GM12875 (cell line): ENCODE measurements at regions not wholly inside any gene's neighbourhood (a gene's known extent, or its start where the extent isn't known, plus 50 kb on each side); places are given as distances from the start of the nearest gene placed in this dataset.

Experiments used
- H3K4me3 ChIP-seq: one replicate; pipeline ENCODE4 v1.5.1; 2011; ENCODE audit warnings: low read depth, low read length, control low read depth
- TF ChIP-seq, protein P1 (sequence below): IDR thresholded peaks from 2 replicates; pipeline ENCODE4 v1.5.1; 2011; ENCODE audit warnings: low read depth, mild to moderate bottlenecking, control low read depth, inconsistent platforms, low read length, moderate library complexity, borderline replicate concordance; ENCODE audit not compliant: insufficient read depth

DNA sequence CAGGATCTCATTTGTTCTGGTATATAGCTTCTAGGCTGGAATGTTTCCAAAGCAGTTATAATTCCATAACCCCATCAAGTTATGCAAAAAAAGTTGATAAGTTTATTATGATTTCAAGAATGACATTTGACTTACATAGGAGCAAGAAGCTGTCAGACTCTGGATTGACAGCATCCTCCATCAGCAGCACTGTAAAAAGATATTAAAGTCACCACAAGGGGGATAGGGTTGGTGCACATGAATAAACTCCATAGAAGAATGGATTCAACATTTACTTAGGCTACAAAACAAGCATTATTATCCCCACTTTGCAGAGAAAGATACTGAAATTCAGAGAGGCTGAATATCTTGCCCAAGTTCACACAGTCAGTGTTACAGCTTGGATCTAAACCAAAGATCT, 208.9 kb upstream of the SLC30A5 start:
- no peak overlapping the region for H3K4me3 ChIP-seq
- TF ChIP-seq, protein P1, sequence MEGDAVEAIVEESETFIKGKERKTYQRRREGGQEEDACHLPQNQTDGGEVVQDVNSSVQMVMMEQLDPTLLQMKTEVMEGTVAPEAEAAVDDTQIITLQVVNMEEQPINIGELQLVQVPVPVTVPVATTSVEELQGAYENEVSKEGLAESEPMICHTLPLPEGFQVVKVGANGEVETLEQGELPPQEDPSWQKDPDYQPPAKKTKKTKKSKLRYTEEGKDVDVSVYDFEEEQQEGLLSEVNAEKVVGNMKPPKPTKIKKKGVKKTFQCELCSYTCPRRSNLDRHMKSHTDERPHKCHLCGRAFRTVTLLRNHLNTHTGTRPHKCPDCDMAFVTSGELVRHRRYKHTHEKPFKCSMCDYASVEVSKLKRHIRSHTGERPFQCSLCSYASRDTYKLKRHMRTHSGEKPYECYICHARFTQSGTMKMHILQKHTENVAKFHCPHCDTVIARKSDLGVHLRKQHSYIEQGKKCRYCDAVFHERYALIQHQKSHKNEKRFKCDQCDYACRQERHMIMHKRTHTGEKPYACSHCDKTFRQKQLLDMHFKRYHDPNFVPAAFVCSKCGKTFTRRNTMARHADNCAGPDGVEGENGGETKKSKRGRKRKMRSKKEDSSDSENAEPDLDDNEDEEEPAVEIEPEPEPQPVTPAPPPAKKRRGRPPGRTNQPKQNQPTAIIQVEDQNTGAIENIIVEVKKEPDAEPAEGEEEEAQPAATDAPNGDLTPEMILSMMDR: peak; percentile 27; the same call in 1 of the 2 replicates

DNA sequence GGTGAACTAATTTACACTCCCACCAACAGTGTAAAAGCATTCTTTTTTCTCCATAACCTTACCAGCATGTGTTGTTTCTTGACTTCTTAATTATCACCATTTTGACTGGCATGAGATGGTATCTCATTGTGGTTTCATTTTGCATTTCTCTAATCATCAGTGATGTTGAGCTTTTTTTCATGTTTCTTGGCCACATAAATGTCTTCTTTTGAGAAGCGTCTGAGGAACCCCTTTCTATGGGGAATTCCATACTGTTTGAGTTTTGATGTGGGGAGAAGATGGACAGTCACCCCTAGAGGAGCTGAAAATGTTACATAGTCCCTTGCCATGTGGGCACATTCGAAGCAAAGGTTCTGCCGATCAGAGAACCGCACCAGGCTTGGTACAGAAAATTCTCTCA, 207.0 kb upstream of the SLC30A5 start:
- TF ChIP-seq, protein P1: no peak
- no peak overlapping the region for H3K4me3 ChIP-seq

DNA sequence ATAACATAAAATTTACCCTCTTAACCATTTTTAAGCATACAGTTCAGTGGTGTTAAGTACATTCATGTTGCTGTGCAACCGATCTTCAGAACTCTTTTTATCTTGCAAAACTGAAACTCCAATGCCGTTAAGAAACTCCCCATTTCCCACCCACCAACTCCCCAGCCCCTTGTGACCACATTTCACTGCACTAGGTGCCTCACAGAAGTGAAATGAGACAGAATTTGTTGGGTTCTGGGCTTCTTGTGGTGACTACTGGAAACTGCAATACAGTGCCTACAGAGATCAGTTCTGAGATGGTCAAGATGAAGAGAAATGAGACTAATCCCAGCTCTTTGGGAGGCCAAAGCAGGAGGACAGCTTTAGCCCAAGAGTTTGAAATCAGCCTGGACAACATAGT, 202.1 kb upstream of the SLC30A5 start:
- no peak overlapping the region for H3K4me3 ChIP-seq

DNA sequence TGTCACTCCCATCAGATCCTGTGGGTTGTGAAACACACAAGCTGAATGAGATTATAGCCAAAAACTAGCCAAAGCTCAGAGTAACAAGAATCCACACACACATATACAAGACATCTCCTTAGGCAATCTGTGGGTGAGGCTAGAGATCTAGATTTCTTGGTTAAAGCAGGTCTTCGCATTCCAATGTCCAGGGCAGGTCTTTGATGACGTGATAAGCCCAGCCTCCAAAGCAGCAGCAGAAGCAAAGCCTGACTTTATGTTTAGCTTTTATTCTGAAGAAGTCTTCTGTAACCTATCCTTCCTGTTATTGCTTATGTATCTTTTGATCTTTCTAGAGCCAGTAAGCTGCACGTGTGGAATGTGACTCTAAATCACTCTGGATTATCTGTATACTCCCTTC, 199.1 kb upstream of the SLC30A5 start:
- TF ChIP-seq, protein P1: no peak
- H3K4me3 ChIP-seq: no peak overlapping the region

More for the DNA sequence above, 202.1 kb upstream of the SLC30A5 start:
- TF ChIP-seq, protein P1: 0 out of 2 replicates have a peak, but pooled peaks have one; percentile 15

DNA sequence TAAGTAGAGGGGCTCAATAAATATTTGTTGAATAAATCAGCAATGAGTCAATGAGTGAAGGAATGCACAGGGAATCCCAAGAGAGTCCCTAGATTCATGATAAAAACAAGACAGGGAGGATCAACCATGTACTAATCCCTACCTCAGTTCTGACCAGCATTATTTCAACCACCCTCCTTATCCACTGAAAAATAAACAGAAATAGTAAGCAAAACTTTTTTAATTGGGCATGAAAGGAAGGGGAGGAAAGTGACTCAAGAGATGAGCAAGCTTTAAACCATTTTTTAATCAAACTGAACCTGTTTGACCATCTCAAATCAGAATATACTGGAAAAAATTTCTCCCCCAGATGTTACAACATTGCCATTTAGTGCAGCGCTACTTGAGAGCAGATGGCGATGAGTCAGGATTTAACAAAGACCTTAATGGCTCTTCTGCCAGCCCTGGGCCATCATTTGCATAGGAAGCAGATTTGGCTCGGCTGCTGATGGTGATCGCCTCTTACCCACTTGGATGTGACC, 194.8 kb upstream of the SLC30A5 start:
- TF ChIP-seq, protein P1: no peak
- H3K4me3 ChIP-seq: no peak overlapping the region

DNA sequence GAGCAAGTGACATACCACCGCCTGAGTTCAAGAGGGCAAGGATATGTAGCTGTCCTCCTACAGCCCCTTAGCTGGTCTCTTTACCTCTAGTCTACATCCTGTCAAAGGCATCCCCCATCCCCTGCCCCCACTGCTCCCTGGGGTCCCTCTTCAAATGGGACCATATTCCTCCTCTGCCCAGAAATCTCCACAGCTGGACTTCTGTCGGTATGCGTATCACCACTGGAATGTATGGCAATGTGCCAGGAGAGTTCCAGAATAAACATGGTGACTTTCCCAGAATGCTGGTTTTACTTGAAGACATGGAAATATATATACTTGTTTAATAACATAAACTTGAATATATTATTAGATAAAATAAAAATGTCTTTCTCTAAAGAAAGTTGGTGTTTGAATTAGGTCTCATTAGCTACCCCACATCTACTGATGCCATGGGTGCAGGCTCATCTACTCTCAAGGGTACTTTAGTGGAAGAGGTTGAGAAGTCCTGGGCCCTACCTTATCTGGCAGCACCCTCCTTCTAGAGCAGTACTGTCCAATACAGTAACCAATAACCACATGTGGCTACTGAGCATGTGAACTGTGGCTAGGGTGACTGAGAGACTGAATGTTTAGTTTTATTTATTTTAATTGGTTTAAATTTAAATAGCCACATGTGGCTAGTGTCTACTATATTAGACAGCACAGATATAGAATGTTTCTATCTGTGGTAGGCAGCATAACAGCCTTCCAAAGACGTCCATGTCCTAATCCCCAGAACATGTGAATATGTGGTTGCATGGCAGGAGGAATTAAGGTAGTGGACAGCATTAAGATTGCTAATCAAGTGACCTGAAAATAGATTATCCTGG, 181.7 kb upstream of the SLC30A5 start:
- TF ChIP-seq, protein P1: no peak
- H3K4me3 ChIP-seq: no peak overlapping the region

DNA sequence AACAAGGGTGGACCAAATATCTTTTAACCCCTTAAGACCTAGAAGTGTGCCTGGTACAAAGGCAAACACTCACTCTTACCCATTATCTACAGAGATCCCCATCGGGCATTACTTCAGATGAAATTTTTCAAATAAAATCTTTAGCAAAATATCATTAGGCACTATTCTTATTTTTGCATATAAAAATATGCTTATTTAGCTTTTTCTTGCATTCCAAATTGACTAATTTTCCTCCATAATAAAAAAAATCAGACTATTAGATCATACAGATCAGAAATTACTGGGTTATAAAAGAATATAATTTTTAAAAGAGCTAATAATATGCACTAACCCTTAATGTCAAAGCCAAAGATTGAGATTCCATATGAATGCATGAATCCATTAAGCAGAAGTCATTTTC, 178.7 kb upstream of the SLC30A5 start:
- H3K4me3 ChIP-seq: no peak overlapping the region
- TF ChIP-seq, protein P1: no peak
